22Rv1 (cell line): ENCODE measurements at regions not wholly inside any gene's neighbourhood (a gene's known extent, or its start where the extent isn't known, plus 50 kb on each side); places are given as distances from the start of the nearest gene placed in this dataset.
"Not testable (repeated sequence)": the region's sequence is repeated elsewhere in the genome, so short reads cannot be mapped to it uniquely, and the experiment has no call there.

ENCODE experiments used
- ZFX ChIP-seq: fragments of 450-650 bp; IDR thresholded peaks from 2 replicates; pipeline ENCODE4 v1.6.1; 2017; ENCODE audit warnings: antibody characterized with exemption, borderline replicate concordance
- TF ChIP-seq, protein P1 (sequence below): fragments of 450-650 bp; IDR thresholded peaks from 2 replicates; pipeline ENCODE4 v1.5.1; 2017; ENCODE audit warnings: mild to moderate bottlenecking

DNA sequence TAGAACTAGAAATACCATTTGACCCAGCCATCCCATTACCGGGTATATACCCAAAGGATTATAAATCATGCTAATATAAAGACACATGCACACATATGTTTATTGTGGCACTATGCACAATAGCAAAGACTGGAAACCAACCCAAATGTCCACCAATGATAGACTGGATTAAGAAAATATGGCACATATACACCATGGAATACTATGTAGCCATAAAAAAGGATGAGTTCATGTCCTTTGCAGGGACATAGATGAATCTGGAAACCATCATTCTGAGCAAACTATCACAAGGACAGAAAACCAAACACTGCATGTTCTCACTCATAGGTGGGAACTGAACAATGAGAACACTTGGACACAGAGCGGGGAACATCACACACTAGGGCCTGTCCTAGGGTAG is 586.5 kb downstream of the UQCRFS1 start:
- TF ChIP-seq, protein P1, sequence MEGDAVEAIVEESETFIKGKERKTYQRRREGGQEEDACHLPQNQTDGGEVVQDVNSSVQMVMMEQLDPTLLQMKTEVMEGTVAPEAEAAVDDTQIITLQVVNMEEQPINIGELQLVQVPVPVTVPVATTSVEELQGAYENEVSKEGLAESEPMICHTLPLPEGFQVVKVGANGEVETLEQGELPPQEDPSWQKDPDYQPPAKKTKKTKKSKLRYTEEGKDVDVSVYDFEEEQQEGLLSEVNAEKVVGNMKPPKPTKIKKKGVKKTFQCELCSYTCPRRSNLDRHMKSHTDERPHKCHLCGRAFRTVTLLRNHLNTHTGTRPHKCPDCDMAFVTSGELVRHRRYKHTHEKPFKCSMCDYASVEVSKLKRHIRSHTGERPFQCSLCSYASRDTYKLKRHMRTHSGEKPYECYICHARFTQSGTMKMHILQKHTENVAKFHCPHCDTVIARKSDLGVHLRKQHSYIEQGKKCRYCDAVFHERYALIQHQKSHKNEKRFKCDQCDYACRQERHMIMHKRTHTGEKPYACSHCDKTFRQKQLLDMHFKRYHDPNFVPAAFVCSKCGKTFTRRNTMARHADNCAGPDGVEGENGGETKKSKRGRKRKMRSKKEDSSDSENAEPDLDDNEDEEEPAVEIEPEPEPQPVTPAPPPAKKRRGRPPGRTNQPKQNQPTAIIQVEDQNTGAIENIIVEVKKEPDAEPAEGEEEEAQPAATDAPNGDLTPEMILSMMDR, result not testable (repeated sequence)
- not testable (repeated sequence) for TF ChIP-seq ZFX
